K562 (cell line): ENCODE measurements at regions not wholly inside any gene's neighbourhood (a gene's known extent, or its start where the extent isn't known, plus 50 kb on each side); places are given as distances from the start of the nearest gene placed in this dataset.

Experiments
- BHLHE40 ChIP-seq: IDR thresholded peaks from 2 replicates; pipeline ENCODE4 v1.6.1; 2011; ENCODE audit warnings: low read length, improper control_type of control experiment
- CTCF ChIP-seq, 3 experiments: IDR thresholded peaks in 2 of 3; conservative IDR thresholded peaks in 1 of 3; 2 replicates each; pipeline ENCODE4 v1.5.1; 2011 to 2012; ENCODE audit warnings: low read length in 3 of 3, mild to moderate bottlenecking in 3 of 3, control low read depth in 2 of 3, improper control_type of control experiment in 1 of 3, inconsistent platforms in 1 of 3, low read depth in 1 of 3, mixed read lengths in 1 of 3, moderate library complexity in 1 of 3; ENCODE audit not compliant: insufficient read depth in 2 of 3
- ERF ChIP-seq: fragments of 450-650 bp; formaldehyde crosslinking; IDR thresholded peaks from 2 replicates; pipeline ENCODE4 v1.4.0; 2020; ENCODE audit warnings: mild to moderate bottlenecking, mixed read lengths
- GATAD2B ChIP-seq: fragments of 450-650 bp; IDR thresholded peaks from 2 replicates; pipeline ENCODE4 v1.6.1; 2017; ENCODE audit warnings: mild to moderate bottlenecking, borderline replicate concordance
- HDAC1 ChIP-seq, 2 experiments: fragments of 450-650 bp; IDR thresholded peaks; 2 replicates each; pipeline ENCODE4 v1.6.1; 2016 to 2017; ENCODE audit warnings: inconsistent platforms in 1 of 2, mild to moderate bottlenecking in 1 of 2, moderate library complexity in 1 of 2
- NR2C2 ChIP-seq, 2 experiments: fragments of 200-800 bp in 1 of 2; sonication (Bioruptor generic) in 1 of 2; sonication (generic) in 1 of 2; formaldehyde crosslinking in 1 of 2; IDR thresholded peaks; 2 replicates each; pipeline versions ENCODE4 v1.6.1 to v1.8.0; 2016 to 2022; ENCODE audit warnings: mild to moderate bottlenecking in 1 of 2, missing compliant biosample characterization in 1 of 2, missing genetic modification characterization in 1 of 2, missing genetic modification reagents in 1 of 2
- PHF20 ChIP-seq: fragments of 450-650 bp; IDR thresholded peaks from 2 replicates; pipeline ENCODE4 v1.6.1; 2018; ENCODE audit not compliant: partially characterized antibody
- PRPF4 ChIP-seq: fragments of 200-400 bp; formaldehyde crosslinking; IDR thresholded peaks from one replicate; pipeline ENCODE4 v1.6.1; 2017; ENCODE audit warnings: low read length, low read depth, mild to moderate bottlenecking; ENCODE audit not compliant: insufficient read depth, poor library complexity, severe bottlenecking
- USF2 ChIP-seq: sonication (generic); formaldehyde crosslinking; IDR thresholded peaks from 2 replicates; pipeline ENCODE4 v1.5.0; 2020; ENCODE audit warnings: missing genetic modification reagents
- ZBTB5 ChIP-seq: fragments of 450-650 bp; IDR thresholded peaks from 2 replicates; pipeline ENCODE4 v1.6.1; 2017; ENCODE audit warnings: antibody characterized with exemption
- ZNF764 ChIP-seq: fragments of 250-450 bp; sonication (Bioruptor Pico); IDR thresholded peaks from 2 replicates; pipeline ENCODE4 v1.4.0; 2020; ENCODE audit warnings: low read depth, mild to moderate bottlenecking, moderate library complexity

GRCh38 chr20:11128220-11128718 is 454.5 kb upstream of the JAG1 start:
- no peak for TF ChIP-seq CTCF (IDR thresholded peaks at IDR 0.05 in 2 of 3, conservative IDR thresholded peaks at IDR 0.05 in 1 of 3; ENCODE audit: insufficient read depth in 2 of 3, low read depth in 1 of 3, low read length in 3 of 3)
- TF ChIP-seq NR2C2 (CRISPR knock-in tag; IDR thresholded peaks at IDR 0.05), result no peak
- TF ChIP-seq NR2C2 (tag; IDR thresholded peaks at IDR 0.05), result no peak
- no peak for TF ChIP-seq USF2 (CRISPR knock-in tag)
- TF ChIP-seq ZNF764 (CRISPR knock-in tag), result no peak
- no peak for TF ChIP-seq PRPF4
- TF ChIP-seq ERF (CRISPR knock-in tag), result no peak
- TF ChIP-seq BHLHE40, result no peak
- TF ChIP-seq ZBTB5, result no peak
- no peak for TF ChIP-seq PHF20
- no peak for TF ChIP-seq HDAC1 (IDR thresholded peaks at IDR 0.05)
- TF ChIP-seq GATAD2B, result no peak
